Right hindlimb (tissue), 1 donor: ENCODE measurements at regions not wholly inside any gene's neighbourhood (a gene's known extent, or its start where the extent isn't known, plus 50 kb on each side); places are given as distances from the start of the nearest gene placed in this dataset.
"Not testable (repeated sequence)": the region's sequence is repeated elsewhere in the genome, so short reads cannot be mapped to it uniquely, and the experiment has no call there.

Source experiments
- DNase-seq: peaks from one replicate; pipeline ENCODE4 v3.0.0-alpha.2; 2018

DNA sequence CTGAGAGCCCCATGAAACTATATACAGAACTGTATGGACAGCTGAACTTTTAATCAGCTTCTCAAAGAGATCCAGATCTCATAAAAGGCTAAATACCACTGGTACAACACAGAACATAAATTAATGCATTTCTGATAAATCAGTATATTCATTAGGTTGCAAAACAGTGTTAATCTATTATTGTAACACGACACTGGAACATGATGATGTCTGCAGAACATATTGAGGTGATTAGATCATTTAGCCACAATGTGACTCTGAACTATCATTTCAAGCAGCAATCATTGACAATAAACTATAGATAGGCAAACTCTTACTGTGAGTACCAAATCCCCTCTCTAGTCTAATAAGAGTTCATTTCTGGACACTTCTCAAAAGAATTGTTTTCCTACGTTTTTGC lies 50.3 kb downstream of the GASK1B start:
- DNase-seq = no peak

DNA sequence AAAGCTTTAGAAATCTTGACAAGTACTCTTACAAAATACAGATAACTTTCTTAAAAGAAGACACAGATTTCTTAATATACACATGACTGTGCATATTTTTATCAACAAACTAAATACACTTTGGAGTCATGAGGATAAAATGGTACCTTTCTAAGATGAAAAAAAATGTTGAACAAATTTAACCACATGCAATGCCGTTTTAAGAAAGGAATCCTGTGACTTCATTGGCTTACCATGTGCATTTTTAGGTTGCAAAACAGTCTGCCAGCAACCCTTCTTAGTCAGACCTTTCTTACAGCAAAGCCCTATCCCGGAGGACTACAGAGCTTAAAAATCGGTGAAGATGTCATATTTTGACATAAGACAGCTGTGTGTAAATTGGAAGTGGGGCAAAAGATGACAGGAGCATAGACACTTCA lies 51.7 kb downstream of the GASK1B start:
- peak; percentile 29 for DNase-seq

DNA sequence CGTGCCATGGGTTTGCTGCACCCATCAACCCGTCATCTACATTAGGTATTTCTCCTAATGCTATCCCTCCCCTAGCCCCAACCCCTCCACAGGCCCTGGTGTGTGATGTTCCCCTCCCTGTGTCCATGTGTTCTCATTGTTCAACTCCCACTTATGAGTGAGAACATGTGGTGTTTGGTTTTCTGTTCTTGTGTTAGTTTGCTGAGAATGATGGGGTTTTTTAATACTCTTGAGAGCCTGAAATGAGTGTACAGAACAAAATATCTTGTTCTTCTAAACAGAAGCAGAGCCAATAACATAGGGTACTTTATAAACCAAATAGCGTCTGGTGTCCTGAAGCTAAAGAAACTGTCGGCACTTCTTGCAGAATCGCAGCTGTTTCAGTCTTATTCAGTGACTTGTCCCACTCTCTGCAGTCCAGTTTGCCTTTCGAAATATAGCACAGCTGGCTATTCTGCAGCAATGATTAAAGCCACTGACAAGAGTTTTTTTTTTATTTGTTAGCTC lies 52.1 kb downstream of the GASK1B start:
- DNase-seq = peak; percentile 38

DNA sequence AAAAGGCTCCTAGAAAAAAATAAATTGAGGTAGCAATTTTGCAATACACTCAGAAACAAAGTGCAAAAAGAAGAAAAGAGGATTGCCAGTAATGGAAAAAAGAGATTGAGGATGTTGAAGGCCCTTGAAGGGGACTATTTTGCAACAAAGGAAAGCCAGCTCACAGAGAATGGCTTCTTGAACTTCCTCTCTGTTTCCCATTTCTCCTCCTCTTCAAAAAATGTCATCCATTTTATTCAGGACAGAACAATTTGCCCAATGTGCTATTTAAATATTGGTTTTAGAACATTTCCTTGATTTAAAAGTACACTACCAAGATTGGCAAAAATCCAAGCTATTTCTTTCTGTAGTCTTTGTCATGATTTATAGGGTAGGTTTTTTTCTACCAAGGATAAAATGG lies 60.2 kb downstream of the GASK1B start:
- no peak for DNase-seq

DNA sequence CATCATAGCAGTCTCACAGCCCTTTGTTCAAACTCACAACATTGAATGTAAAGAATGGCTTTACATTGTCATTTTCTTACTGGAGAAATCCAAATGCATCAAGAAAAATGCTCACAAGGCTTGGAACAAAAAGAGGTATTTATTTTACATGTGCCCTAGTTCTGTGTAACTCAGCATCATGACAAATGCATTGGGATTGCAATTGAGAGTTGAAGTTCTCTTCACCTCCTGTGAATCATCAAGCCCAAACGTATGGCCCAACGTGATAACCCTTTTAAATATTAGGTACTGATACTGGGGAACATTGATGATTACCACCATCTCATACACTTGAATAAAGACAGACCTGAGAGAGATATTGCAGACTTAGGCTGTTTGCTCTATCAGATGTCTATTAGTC lies 61.6 kb downstream of the GASK1B start:
- no peak for DNase-seq

DNA sequence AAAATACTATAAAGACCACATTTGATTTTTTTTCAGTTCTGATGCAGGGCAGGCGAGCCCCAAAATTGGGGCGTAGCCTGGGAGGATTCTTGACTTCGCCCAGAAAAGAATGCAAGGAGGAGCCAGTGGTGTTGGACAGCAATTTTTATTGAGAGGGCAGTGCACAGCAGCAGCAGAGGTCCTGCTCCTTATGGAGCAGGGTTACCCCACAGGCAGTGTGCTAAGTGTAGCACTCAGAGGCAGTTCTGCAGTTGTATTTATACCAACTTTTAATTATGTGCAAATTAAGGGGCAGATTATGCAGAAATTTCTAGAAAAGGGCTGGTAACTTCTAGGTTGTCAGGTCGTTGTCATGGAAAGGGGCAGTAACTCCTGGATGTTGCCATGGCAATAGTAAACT lies 69.9 kb downstream of the GASK1B start:
- no peak for DNase-seq

DNA sequence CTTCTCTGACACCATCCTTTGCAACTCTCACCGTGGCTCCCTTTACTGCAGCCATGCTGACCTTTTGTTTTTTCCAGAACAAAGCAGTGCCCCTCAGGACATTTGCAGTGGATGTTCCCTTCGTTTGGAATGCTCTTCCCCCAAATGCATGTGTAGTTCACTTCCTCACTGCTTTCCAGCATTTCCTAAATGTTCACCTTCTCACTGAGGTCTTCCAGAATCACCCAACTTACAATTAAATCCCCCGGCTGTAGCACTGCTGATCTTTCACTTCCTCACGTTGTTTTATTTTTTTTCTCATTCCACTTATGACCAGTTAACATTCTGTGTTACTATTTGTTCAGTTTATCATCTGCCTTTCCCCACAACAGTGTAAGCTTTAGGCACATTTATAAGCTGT lies 73.1 kb downstream of the GASK1B start:
- DNase-seq = no peak

DNA sequence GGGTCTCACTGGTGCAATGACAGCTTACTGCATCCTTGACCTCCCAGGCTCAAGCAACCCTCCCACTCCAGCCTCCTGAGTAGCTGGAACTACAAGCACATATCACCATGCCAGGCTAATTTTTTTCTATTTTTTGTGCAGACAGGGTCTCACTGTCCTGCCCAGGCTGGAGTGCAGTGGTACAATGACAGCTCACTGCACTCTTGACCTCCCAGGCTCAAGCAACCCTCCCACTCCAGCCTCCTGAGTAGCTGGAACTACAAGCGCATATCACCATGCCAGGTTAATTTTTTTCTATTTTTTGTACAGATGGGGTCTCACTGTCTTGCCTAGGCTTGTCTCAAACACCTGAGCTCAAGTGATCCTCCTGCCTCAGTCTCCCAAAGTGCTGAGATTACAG lies 74.0 kb downstream of the GASK1B start:
- no peak for DNase-seq

DNA sequence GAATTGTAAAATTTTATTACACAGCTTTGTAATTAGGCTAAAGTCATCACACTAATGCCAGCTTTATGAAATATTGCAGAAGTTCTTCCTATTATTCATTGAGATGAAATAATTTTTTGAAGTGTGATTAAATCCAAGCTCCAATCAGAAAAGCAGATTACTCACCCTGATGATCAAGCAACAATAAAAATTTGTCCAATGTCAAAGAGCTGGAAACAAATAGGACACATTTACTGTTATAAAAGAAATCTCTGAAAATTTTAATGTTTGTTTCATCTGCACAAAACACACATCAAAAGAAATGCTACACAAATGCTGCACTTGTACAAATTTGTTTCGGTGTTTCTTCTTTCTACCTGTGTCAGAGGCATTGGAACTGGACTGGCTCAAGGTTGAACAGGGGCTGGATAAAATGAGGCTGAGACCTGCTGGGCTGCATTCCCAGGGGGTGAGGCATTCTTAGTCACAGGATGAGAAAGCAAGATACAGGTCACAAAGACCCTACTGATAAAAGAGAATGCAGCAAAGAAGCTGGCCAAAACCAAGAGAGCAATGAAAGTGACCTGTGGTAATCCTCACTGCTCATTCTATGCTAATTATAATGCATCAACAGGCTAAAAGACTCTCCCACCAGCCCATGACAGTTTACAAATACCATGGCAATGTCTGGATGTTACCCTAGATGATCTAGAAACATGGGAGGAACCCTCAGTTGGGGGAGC lies 78.3 kb downstream of the GASK1B start:
- no peak for DNase-seq

DNA sequence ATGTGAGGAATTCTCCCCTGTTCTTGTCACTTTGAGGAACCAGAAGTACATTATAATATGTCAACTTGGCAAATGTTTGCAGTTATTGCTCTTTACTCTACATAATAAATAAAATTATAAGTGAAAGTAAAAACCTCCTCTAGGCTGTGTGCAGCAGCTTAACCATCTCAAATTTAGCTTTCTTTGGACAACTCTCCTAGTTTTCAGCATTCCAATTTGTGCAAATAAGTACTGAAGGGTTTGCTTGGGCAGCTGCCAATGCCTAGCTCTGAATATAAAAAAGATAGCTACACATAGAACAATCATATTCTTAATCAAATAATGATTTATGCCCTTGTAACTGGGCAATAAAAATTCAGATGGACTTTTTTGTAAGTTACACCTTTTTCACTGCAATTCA lies 82.5 kb downstream of the GASK1B start:
- no peak for DNase-seq

DNA sequence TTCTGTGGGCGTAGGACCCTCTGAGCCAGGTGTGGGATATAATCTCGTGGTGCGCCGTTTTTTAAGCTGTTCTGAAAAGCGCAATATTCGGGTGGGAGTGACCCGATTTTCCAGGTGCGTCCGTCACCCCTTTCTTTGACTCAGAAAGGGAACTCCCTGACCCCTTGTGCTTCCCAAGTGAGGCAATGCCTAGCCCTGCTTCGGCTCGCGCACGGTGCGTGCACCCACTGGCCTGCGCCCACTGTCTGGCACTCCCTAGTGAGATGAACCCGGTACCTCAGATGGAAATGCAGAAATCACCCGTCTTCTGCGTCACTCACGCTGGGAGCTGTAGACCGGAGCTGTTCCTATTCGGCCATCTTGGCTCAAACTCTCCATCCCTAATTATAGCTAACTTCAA lies 82.9 kb downstream of the GASK1B start:
- not testable (repeated sequence) for DNase-seq

DNA sequence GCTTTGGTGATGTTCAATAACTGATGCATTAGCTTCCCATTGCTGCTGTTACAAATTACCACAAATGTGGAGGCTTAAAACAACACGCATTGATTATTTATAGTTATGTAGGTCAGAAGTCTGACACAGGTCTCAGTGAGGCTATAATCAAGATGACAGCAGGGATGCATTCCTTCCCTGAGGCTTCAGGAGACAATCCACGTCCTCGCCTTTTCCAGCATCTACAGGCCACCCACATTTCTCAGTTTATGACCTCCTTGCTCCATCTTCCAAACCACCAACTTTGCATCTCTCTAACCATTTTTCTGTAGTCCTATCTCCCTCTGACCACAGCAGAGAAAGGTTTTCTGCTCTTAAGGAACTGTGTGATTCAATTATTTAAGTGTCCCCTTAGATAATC lies 92.5 kb downstream of the GASK1B start:
- no peak for DNase-seq

DNA sequence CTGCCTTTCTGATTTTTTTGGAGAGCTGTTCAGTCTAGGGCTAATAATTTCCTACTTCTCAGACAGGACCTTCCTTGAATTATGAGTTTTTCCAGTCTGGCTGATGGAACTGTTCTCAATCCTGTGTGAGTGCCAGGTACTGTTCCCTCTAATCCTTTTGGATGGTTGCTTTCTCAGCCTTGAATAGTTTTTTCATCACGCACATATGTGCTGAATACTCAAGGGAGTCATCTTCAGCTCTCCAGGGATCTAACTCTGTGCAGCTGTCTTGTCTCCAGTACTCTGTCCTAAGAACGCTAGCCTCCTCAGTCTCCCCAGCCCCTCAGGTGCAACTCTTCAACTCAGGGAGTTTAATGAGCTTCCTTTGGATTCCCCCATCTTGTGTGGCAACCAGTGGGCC lies 93.2 kb downstream of the GASK1B start:
- peak; percentile 31 for DNase-seq

DNA sequence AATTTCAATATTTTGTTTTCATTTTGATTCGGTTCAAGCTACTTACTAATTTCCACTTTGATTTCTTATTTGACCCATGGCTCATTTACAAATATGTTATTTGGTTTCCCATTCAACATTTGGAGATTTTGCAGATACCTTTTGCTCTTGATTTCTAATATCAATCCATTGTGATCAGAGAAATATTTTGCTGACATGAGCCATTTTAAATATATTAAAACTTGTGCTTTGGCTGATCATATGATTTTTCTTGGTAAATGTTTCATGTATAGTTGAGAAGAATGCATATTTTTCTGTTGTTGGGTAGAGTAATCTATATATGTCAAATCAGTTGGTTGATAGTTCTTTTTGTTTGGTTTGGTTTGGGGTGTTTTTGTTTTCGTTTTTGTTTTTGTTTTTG lies 95.0 kb downstream of the GASK1B start:
- no peak for DNase-seq

DNA sequence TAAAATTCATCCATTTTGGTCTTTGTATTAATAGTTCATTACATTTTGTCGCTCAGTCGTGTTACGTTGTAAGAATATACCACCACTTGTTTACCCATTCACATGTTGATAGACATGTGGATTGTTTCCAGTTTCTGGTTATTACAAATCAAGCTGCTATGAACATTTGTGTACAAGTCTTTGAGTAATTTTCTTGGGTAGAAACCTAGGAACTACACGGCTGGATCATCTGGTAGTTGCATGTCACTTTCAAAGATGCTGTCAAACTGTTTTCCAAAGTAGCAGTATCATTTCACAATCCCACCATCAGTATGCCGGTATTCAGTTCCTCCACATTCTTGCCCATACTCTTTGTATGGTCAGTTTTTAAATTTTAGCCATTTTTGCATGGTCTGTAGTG lies 98.0 kb downstream of the GASK1B start:
- DNase-seq = no peak

DNA sequence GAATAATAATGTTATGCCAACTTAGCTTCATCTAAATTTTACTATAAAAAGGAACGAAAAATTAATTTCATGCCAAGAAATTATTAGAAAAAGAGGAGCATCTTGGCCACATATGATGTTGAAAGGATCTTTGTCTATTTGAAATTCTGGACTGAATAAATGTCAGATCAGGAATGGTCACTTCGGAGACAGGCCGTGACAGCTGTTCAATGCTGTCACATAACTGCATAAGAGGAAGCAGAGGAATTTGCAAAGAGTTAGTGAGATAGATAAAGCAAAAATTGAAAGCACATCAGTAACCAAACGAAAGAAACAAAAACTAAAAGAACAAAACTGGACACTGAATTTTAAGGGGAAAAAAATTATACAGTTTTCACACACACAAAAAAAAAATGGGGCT lies 100.9 kb downstream of the GASK1B start:
- DNase-seq = no peak

DNA sequence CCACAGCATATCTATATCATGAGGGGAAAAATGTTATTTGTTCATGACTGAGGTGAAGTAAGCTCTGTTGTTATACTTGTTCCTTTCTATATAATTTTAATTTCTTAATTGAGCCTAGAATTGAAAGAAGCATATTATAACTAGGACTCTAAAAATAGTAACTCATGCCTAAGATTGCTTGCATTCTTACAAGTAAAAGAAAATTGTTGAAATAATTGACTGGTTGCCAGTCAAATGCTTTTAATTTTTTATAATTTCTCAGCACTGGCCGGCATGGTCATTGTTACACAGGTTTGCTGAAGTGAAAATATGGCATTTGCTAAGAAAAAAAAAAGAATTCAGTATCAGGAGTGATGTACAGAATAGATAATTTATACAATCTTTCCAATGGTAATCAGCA lies 104.8 kb downstream of the GASK1B start:
- no peak for DNase-seq

DNA sequence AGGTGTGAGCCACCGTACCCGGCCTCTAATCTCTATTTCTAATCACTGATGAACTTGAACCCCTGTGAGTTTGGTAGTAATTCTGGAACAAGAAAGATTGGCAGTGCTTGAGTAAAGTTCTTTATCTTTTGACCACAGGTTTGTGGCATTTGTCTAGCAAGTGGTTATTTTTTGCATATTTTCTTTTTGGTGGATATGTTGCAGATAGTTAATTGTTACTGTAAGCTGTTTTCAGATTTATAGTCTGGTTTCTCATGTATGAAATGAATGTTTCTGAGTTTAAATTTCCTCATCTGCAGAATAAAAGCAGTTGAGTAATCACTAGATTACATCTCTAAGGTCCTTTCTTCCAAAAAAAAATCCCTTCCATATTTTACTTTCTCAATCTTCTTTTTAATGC lies 105.2 kb downstream of the GASK1B start:
- no peak for DNase-seq

DNA sequence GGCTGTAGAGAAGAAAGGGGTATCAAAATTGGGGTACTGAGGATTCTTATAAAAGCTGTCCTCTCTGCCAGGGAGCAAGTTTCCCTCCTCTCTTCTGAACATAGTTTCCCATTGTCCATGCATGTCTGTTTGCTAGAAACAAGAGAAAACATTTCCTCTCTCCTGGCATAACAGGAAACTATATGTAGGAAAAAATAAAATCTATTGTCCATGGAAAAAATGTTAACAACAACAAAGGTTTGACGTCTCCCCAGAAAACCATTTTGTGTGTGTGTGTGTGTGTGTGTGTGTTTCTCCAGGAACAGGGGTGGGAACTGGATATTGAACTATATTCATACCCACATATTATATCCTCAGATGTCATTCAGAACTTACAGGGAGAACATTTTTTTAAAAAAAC lies 107.2 kb downstream of the GASK1B start:
- no peak for DNase-seq

DNA sequence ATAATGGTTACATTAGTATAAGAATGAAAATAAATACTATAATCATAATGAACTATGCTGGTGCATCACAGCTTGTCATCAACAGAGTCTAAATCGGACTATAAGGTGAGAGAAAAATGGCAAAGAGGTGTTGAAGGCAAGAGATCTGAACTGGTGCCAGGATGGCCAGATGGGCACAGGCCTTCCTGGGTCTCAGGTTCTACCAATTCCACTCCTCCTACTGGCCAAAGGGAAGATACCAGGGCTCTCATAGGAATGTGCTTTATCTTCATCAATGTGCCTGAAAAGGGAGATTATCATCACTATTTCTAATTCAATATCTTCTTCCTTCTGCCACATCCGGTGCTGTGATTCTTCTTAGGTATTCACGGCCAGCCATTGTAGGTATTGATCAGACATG lies 107.6 kb downstream of the GASK1B start:
- DNase-seq = no peak

DNA sequence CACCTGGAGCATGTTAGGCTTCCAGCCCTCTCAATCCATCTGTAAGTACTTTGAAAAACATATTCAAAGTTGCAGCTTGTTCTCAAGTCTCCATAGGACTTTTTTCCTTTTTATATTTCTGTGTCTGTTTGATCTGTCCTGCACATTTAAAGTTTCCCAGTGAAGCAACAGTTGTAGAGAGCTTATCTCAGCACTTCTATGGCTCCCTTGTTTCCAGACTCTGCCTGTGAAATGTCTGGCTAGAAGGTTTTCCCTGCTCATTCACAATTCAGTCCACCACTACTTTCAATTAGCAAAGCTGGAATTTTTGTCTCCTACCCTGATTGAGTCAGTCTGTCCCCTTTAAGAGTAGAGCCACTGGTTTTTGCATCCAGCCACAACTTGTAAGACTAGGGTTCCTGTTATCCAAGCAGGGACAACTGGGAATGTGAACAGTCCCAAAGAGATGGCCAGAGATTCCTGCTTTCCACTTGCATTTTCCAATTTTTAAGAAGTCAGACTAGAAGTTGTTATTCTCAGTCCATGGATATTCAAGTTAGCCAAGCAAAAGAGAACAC lies 116.1 kb downstream of the GASK1B start:
- no peak for DNase-seq

DNA sequence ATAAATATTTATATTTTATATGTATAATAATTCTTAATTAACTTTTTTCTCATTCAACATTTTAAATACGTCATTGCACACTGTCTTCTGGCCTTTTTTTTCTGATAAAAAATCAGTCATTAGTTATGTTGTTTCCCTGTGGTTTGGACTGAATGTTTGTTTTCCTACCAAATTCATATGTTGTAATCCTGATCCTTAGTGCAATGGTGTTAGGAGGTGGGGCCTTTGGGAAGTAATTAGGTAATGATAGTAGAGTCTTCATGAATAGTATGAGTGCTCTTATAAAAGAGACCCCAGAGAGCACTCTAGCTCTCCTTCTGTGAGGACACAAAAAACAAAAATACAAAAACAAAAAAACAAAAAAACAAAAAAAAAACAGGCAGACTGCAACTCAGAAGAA lies 117.2 kb downstream of the GASK1B start:
- no peak for DNase-seq

DNA sequence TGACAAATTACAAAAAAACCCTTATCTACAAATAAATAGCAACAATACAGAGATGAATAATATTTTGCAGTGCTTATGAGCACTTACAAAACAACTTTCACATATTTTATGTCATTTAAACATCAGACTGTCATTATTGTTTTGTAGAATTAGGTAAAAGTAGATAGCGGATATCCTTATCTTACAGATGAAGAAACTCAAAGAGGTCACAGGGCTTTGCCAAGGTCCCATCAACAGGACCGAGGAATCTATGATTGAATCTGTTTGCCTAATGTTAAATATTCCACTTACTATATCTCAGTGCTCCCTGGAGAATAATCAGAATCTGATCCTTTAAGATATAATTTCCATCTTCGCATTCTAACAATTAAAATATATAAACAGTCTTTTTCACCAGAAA lies 119.0 kb downstream of the GASK1B start:
- no peak for DNase-seq

DNA sequence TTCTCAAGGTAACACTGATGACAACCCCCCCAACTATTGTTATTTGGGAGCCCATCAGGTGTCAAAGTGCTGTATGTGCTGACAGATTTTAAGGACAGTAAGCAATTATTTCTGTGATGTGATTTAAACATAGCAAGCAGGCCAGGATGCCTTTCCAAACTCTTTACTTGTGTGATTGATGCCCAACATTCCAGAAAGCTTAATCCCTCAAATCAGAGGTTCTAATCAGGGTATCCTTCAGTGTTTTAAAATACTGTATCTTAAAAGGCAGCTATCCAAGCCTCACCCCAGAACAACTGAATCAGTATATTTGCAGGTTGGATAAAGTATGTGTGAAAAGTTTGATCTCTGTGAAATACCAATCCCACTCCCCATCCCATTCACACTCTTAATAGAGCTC lies 119.7 kb downstream of the GASK1B start:
- no peak for DNase-seq
